Liver (tissue), 8 donors: ENCODE measurements at regions not wholly inside any gene's neighbourhood (a gene's known extent, or its start where the extent isn't known, plus 50 kb on each side); places are given as distances from the start of the nearest gene placed in this dataset.

Source experiments
- DNase-seq: peaks from one replicate; pipeline ENCODE4 v3.0.0-alpha.2; 2017; ENCODE audit warnings: low spot score
- H3K27ac ChIP-seq, 2 donors: one replicate each; pipeline ENCODE4 v1.7.0; 2013; ENCODE audit warnings: inconsistent platforms in 2 of 2, low read length in 2 of 2, control low read depth in 1 of 2, low read depth in 1 of 2, mild to moderate bottlenecking in 1 of 2
- H3K27me3 ChIP-seq, 4 donors: one replicate each; pipeline versions ENCODE4 v1.6.1 to v1.7.0; 2013; ENCODE audit warnings: low read length in 3 of 4, inconsistent platforms in 1 of 4, mild to moderate bottlenecking in 1 of 4, moderate library complexity in 1 of 4; ENCODE audit not compliant: control insufficient read depth in 4 of 4, insufficient read depth in 4 of 4
- H3K36me3 ChIP-seq, 4 donors: one replicate each; pipeline versions ENCODE4 v1.6.1 to v1.7.0; 2013; ENCODE audit warnings: low read length in 3 of 4, mild to moderate bottlenecking in 3 of 4, low read depth in 1 of 4, moderate library complexity in 1 of 4; ENCODE audit not compliant: control insufficient read depth in 4 of 4, insufficient read depth in 3 of 4
- H3K4me1 ChIP-seq, 4 donors: one replicate each; pipeline versions ENCODE4 v1.6.1 to v1.7.0; 2013; ENCODE audit warnings: low read length in 3 of 4, mild to moderate bottlenecking in 3 of 4, moderate library complexity in 1 of 4; ENCODE audit not compliant: control insufficient read depth in 4 of 4, insufficient read depth in 4 of 4
- H3K4me3 ChIP-seq, 3 donors: one replicate each; pipeline versions ENCODE4 v1.6.1 to v1.7.0; 2013; ENCODE audit warnings: low read length in 3 of 3, control low read depth in 1 of 3, low read depth in 1 of 3, mild to moderate bottlenecking in 1 of 3
- H3K9ac ChIP-seq, 2 donors: one replicate each; pipeline ENCODE4 v1.7.0; 2013; ENCODE audit warnings: low read length in 2 of 2, mild to moderate bottlenecking in 2 of 2, moderate library complexity in 2 of 2, control low read depth in 1 of 2, low read depth in 1 of 2
- H3K9me3 ChIP-seq, 4 donors: one replicate each; pipeline versions ENCODE4 v1.6.1 to v1.7.0; 2013; ENCODE audit warnings: low read length in 3 of 4; ENCODE audit not compliant: control insufficient read depth in 4 of 4
- EGR1 ChIP-seq, 2 donors: IDR thresholded peaks; 2 replicates each; pipeline ENCODE4 v1.6.1; 2016 to 2018; ENCODE audit warnings: antibody characterized with exemption in 2 of 2, low read depth in 2 of 2
- FOXA1 ChIP-seq: IDR thresholded peaks from 2 replicates; pipeline ENCODE4 v1.6.1; 2016; ENCODE audit warnings: antibody characterized with exemption
- FOXA2 ChIP-seq: IDR thresholded peaks from 2 replicates; pipeline ENCODE4 v1.6.1; 2016; ENCODE audit warnings: antibody characterized with exemption
- GABPA ChIP-seq, 2 donors: IDR thresholded peaks in 1 of 2; conservative IDR thresholded peaks in 1 of 2; 2 replicates each; pipeline ENCODE4 v1.6.1; 2016; ENCODE audit warnings: antibody characterized with exemption in 2 of 2, mild to moderate bottlenecking in 1 of 2, moderate library complexity in 1 of 2
- HNF4A ChIP-seq, 2 donors: conservative IDR thresholded peaks; 2 replicates each; pipeline ENCODE4 v1.6.1; 2016; ENCODE audit warnings: antibody characterized with exemption in 2 of 2, mild to moderate bottlenecking in 2 of 2
- HNF4G ChIP-seq: IDR thresholded peaks from 2 replicates; pipeline ENCODE4 v1.6.1; 2016; ENCODE audit warnings: antibody characterized with exemption
- JUND ChIP-seq, 2 donors: IDR thresholded peaks; 2 replicates each; pipeline ENCODE4 v1.6.1; 2016; ENCODE audit warnings: antibody characterized with exemption in 2 of 2
- NR2F2 ChIP-seq: IDR thresholded peaks from 2 replicates; pipeline ENCODE4 v1.6.1; 2016; ENCODE audit warnings: antibody characterized with exemption
- RAD21 ChIP-seq, 2 donors: IDR thresholded peaks; 2 replicates each; pipeline ENCODE4 v1.6.1; 2016; ENCODE audit warnings: antibody characterized with exemption in 2 of 2, mild to moderate bottlenecking in 2 of 2
- RXRA ChIP-seq, 2 donors: IDR thresholded peaks; 2 replicates each; pipeline ENCODE4 v1.6.1; 2017 to 2018; ENCODE audit warnings: antibody characterized with exemption in 2 of 2, mild to moderate bottlenecking in 1 of 2
- SP1 ChIP-seq: IDR thresholded peaks from 2 replicates; pipeline ENCODE4 v1.6.1; 2018; ENCODE audit warnings: antibody characterized with exemption, mild to moderate bottlenecking
- YY1 ChIP-seq: IDR thresholded peaks from 2 replicates; pipeline ENCODE4 v1.6.1; 2016; ENCODE audit warnings: antibody characterized with exemption, mild to moderate bottlenecking
- WGBS: extraction: QIAGEN DNeasy Blood & Tissue Kit; methylation state at CpG from one replicate; pipeline ENCODE4 v1.1.7; 2013; 5-methylcytosine and 5-hydroxymethylcytosine counted together
- TF ChIP-seq, protein P1 (sequence below): IDR thresholded peaks from 2 replicates; pipeline ENCODE4 v1.6.1; 2016; ENCODE audit warnings: antibody characterized with exemption, mild to moderate bottlenecking
- TF ChIP-seq, protein P2 (sequence below): IDR thresholded peaks from 2 replicates; pipeline ENCODE4 v1.6.1; 2016; ENCODE audit warnings: antibody characterized with exemption
- TF ChIP-seq, protein P3 (sequence below): fragments of 150-350 bp; IDR thresholded peaks from 2 replicates; pipeline ENCODE4 v1.5.1; 2017; ENCODE audit warnings: improper control_type of control experiment, low read depth, low read length; ENCODE audit not compliant: missing input control
- TF ChIP-seq, protein P4 (sequence below): IDR thresholded peaks from 2 replicates; pipeline ENCODE4 v1.6.1; 2016; ENCODE audit warnings: antibody characterized with exemption
- donor health status: healthy.
- donor health status: healthy.
- donor health status: healthy.
- donor health status: healthy.
- donor health status: healthy.

DNA sequence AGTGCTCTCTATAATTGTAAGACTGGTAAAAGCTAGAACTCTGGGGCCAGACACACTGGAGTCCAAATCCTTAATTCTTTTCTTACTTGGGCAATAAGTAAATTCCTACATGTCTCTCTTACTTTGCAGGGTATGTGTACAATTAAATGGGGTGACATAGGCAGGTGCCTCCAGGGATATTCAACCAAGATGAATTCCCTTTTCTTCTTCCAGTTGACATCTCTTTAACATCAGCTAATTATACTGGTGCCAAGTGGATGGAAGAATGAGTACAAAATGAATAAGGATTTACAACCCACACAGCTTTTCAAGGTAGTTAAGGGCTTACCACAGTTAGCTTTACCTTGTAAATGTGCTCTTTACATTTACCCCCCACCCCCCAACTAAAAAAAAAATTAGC, 295.5 kb upstream of the GADL1 start:
- H3K4me3 ChIP-seq = no peak overlapping the region
- no peaks in the 10 kb centered on the region for H3K36me3 ChIP-seq
- H3K27me3 ChIP-seq = no peaks in the 10 kb centered on the region
- TF ChIP-seq GABPA (IDR thresholded peaks at IDR 0.05 in 1 of 2, conservative IDR thresholded peaks at IDR 0.05 in 1 of 2) (no peak), FOXA2 (no peak), EGR1 (IDR thresholded peaks at IDR 0.05; ENCODE audit: low read depth in 2 of 2) (no peak), RXRA (IDR thresholded peaks at IDR 0.05) (no peak), YY1 (no peak), HNF4A (conservative IDR thresholded peaks at IDR 0.05) (no peak), JUND (IDR thresholded peaks at IDR 0.05) (no peak), RAD21 (IDR thresholded peaks at IDR 0.05) (no peak), HNF4G (no peak)
- TF ChIP-seq, protein P1, sequence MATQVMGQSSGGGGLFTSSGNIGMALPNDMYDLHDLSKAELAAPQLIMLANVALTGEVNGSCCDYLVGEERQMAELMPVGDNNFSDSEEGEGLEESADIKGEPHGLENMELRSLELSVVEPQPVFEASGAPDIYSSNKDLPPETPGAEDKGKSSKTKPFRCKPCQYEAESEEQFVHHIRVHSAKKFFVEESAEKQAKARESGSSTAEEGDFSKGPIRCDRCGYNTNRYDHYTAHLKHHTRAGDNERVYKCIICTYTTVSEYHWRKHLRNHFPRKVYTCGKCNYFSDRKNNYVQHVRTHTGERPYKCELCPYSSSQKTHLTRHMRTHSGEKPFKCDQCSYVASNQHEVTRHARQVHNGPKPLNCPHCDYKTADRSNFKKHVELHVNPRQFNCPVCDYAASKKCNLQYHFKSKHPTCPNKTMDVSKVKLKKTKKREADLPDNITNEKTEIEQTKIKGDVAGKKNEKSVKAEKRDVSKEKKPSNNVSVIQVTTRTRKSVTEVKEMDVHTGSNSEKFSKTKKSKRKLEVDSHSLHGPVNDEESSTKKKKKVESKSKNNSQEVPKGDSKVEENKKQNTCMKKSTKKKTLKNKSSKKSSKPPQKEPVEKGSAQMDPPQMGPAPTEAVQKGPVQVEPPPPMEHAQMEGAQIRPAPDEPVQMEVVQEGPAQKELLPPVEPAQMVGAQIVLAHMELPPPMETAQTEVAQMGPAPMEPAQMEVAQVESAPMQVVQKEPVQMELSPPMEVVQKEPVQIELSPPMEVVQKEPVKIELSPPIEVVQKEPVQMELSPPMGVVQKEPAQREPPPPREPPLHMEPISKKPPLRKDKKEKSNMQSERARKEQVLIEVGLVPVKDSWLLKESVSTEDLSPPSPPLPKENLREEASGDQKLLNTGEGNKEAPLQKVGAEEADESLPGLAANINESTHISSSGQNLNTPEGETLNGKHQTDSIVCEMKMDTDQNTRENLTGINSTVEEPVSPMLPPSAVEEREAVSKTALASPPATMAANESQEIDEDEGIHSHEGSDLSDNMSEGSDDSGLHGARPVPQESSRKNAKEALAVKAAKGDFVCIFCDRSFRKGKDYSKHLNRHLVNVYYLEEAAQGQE = no peak
- TF ChIP-seq, protein P2, sequence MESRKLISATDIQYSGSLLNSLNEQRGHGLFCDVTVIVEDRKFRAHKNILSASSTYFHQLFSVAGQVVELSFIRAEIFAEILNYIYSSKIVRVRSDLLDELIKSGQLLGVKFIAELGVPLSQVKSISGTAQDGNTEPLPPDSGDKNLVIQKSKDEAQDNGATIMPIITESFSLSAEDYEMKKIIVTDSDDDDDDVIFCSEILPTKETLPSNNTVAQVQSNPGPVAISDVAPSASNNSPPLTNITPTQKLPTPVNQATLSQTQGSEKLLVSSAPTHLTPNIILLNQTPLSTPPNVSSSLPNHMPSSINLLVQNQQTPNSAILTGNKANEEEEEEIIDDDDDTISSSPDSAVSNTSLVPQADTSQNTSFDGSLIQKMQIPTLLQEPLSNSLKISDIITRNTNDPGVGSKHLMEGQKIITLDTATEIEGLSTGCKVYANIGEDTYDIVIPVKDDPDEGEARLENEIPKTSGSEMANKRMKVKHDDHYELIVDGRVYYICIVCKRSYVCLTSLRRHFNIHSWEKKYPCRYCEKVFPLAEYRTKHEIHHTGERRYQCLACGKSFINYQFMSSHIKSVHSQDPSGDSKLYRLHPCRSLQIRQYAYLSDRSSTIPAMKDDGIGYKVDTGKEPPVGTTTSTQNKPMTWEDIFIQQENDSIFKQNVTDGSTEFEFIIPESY = no peak
- H3K4me1 ChIP-seq = peaks cover 7 to 30% (median 21%) of the 10 kb centered on the region in 4 donors
- no peak for DNase-seq
- H3K9ac ChIP-seq = no peak overlapping the region
- H3K27ac ChIP-seq = no peak overlapping the region
- no peaks in the 10 kb centered on the region for H3K9me3 ChIP-seq

DNA sequence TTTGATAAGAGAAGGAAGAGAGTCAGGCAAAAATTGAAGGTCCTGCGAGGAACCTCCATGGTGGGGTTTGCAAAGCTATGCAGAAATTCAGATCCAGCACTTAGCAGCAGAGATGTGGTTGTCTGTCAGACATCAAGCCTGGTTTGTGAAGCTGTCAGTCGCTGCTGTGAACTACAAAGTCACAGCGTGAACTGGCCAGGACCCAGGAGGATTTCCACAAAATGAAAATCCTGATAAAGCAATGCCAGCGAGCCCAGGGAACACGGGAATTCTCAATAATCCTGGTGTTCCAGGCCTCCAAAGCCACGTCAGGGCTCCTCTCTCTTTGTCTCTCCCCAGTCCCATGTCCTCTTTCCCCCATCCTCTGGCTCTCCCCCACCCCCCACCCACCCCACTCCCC, 296.9 kb upstream of the GADL1 start:
- H3K27ac ChIP-seq = no peak overlapping the region
- 44% methylated on average over 6 of the region's 6 CpGs for WGBS
- no peaks in the 10 kb centered on the region for H3K9me3 ChIP-seq
- no peaks in the 10 kb centered on the region for H3K36me3 ChIP-seq
- H3K9ac ChIP-seq = no peak overlapping the region
- peaks cover 7 to 25% (median 17%) of the 10 kb centered on the region in 4 donors for H3K4me1 ChIP-seq
- TF ChIP-seq JUND (IDR thresholded peaks at IDR 0.05) (no peak), RAD21 (IDR thresholded peaks at IDR 0.05) (peak in 1 of 2 donors; percentile 13)
- no peak overlapping the region for H3K4me3 ChIP-seq
- no peaks in the 10 kb centered on the region for H3K27me3 ChIP-seq
- DNase-seq = no peak

DNA sequence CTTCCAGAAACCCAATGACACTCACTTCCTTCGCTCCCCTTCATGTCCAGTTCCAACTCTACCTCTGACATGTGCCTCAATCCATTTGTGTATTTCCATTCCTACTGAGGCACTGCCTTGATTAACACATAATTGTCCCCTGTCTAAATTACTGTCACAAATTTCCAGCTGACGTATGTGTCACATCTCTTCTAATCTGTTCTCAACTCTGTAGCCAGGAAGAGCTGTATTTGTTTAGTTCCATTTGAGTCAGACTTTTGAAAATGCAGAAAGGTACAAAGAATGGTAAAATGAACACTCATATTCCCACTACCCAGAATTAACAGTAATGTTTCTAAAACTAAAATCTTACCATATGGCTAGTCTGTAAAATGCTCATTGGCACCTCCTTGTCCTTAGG, 299.0 kb upstream of the GADL1 start:
- Histone ChIP-seq H3K27me3 (no peaks in the 10 kb centered on the region), H3K4me1 (peaks cover 5 to 15% (median 9%) of the 10 kb centered on the region in 4 donors), H3K9ac (no peak overlapping the region), H3K9me3 (no peaks in the 10 kb centered on the region), H3K36me3 (no peaks in the 10 kb centered on the region), H3K27ac (no peak overlapping the region), H3K4me3 (no peak overlapping the region)
- 92% methylated on average over 2 of the region's 2 CpGs for WGBS
- DNase-seq = no peak
- TF ChIP-seq, protein P3, sequence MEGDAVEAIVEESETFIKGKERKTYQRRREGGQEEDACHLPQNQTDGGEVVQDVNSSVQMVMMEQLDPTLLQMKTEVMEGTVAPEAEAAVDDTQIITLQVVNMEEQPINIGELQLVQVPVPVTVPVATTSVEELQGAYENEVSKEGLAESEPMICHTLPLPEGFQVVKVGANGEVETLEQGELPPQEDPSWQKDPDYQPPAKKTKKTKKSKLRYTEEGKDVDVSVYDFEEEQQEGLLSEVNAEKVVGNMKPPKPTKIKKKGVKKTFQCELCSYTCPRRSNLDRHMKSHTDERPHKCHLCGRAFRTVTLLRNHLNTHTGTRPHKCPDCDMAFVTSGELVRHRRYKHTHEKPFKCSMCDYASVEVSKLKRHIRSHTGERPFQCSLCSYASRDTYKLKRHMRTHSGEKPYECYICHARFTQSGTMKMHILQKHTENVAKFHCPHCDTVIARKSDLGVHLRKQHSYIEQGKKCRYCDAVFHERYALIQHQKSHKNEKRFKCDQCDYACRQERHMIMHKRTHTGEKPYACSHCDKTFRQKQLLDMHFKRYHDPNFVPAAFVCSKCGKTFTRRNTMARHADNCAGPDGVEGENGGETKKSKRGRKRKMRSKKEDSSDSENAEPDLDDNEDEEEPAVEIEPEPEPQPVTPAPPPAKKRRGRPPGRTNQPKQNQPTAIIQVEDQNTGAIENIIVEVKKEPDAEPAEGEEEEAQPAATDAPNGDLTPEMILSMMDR = no peak
- TF ChIP-seq NR2F2 (no peak), HNF4A (conservative IDR thresholded peaks at IDR 0.05) (no peak), RAD21 (IDR thresholded peaks at IDR 0.05) (no peak), YY1 (no peak), RXRA (IDR thresholded peaks at IDR 0.05) (no peak), GABPA (IDR thresholded peaks at IDR 0.05 in 1 of 2, conservative IDR thresholded peaks at IDR 0.05 in 1 of 2) (no peak), SP1 (no peak), FOXA1 (no peak), FOXA2 (no peak), EGR1 (IDR thresholded peaks at IDR 0.05; ENCODE audit: low read depth in 2 of 2) (no peak), HNF4G (no peak)
- TF ChIP-seq, protein P4, sequence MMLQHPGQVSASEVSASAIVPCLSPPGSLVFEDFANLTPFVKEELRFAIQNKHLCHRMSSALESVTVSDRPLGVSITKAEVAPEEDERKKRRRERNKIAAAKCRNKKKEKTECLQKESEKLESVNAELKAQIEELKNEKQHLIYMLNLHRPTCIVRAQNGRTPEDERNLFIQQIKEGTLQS = no peak
- TF ChIP-seq, protein P1 = no peak
